Nephron (organoid): ENCODE measurements at regions not wholly inside any gene's neighbourhood (a gene's known extent, or its start where the extent isn't known, plus 50 kb on each side); places are given as distances from the start of the nearest gene placed in this dataset.

Experiments
- H3K27ac Mint-ChIP-seq, 3 experiments: 2 replicates each; pipeline ENCODE4 v1.8.0; 2020; ENCODE audit warnings: mixed read lengths in 3 of 3, mild to moderate bottlenecking in 2 of 3, moderate library complexity in 1 of 3
- H3K27me3 Mint-ChIP-seq: 2 replicates; pipeline ENCODE4 v1.8.0; 2021; ENCODE audit warnings: low read depth, mild to moderate bottlenecking, moderate library complexity, mixed read lengths
- H3K36me3 Mint-ChIP-seq: 2 replicates; pipeline ENCODE4 v1.8.0; 2020; ENCODE audit warnings: low read depth, mixed read lengths
- H3K4me1 Mint-ChIP-seq: 2 replicates; pipeline ENCODE4 v1.8.0; 2020; ENCODE audit warnings: mixed read lengths
- H3K4me3 Mint-ChIP-seq, 3 experiments: 2 replicates each; pipeline ENCODE4 v1.8.0; 2020; ENCODE audit warnings: mild to moderate bottlenecking in 3 of 3, mixed read lengths in 3 of 3, moderate library complexity in 2 of 3
- H3K9me3 Mint-ChIP-seq: 2 replicates; pipeline ENCODE4 v1.8.0; 2020; ENCODE audit warnings: mixed read lengths
- CTCF ChIP-seq, 3 experiments: fragments of 200-600 bp; sonication (generic); IDR thresholded peaks; one replicate each; pipeline ENCODE4 v1.5.0; 2021; ENCODE audit warnings: antibody characterized with exemption in 3 of 3; ENCODE audit not compliant: unreplicated experiment in 3 of 3

- H3K4me3 Mint-ChIP-seq = no peak overlapping the region
- no peaks in the 10 kb centered on the region for H3K36me3 Mint-ChIP-seq
- no peak for TF ChIP-seq CTCF (IDR thresholded peaks at IDR 0.05; ENCODE audit: unreplicated experiment in 3 of 3)
- H3K4me1 Mint-ChIP-seq = no peaks in the 10 kb centered on the region
- H3K27me3 Mint-ChIP-seq = no peaks in the 10 kb centered on the region
- H3K27ac Mint-ChIP-seq = no peak overlapping the region
- no peaks in the 10 kb centered on the region for H3K9me3 Mint-ChIP-seq
These were observed 64.0 kb upstream of the CHRM3 start for GRCh38 chr1:239322369-239322768.

GRCh38 chr1:239321877-239322276 lies 64.5 kb upstream of the CHRM3 start:
- Mint-ChIP-seq H3K4me1 (no peaks in the 10 kb centered on the region), H3K27me3 (no peaks in the 10 kb centered on the region), H3K9me3 (no peaks in the 10 kb centered on the region), H3K27ac (no peak overlapping the region), H3K4me3 (no peak overlapping the region), H3K36me3 (no peaks in the 10 kb centered on the region)
- TF ChIP-seq CTCF (IDR thresholded peaks at IDR 0.05; ENCODE audit: unreplicated experiment in 3 of 3) = no peak

DNA sequence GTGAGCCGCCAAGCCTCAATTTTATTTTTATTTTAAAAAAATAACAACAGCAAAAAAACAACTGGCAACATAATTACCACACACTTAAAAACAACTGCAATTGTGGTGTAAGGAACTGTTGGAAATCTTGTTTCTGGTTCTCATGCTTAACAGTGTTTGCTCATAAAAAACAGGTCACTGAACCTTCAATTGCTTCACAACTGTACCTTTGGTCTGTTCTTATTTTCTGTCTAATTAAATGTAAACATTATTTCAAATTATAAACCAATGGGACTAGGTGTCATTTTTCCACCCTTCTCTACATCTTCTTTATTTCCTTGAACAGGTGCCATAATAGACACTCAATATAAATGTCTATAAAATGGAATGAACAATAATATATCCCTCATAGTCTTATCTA lies 68.4 kb upstream of the CHRM3 start:
- Mint-ChIP-seq H3K27ac (no peak overlapping the region), H3K9me3 (no peaks in the 10 kb centered on the region), H3K4me3 (no peak overlapping the region), H3K36me3 (no peaks in the 10 kb centered on the region), H3K27me3 (no peaks in the 10 kb centered on the region), H3K4me1 (no peaks in the 10 kb centered on the region)
- TF ChIP-seq CTCF (IDR thresholded peaks at IDR 0.05; ENCODE audit: unreplicated experiment in 3 of 3) = no peak

GRCh38 chr1:239315631-239316217 lies 70.6 kb upstream of the CHRM3 start:
- no peak overlapping the region for H3K4me3 Mint-ChIP-seq
- no peaks in the 10 kb centered on the region for H3K9me3 Mint-ChIP-seq
- H3K27me3 Mint-ChIP-seq = no peaks in the 10 kb centered on the region
- no peaks in the 10 kb centered on the region for H3K4me1 Mint-ChIP-seq
- TF ChIP-seq CTCF (IDR thresholded peaks at IDR 0.05; ENCODE audit: unreplicated experiment in 3 of 3) = no peak
- H3K27ac Mint-ChIP-seq = peak overlapping the region in 2 of 3 experiments; percentile 41 to 56
- no peaks in the 10 kb centered on the region for H3K36me3 Mint-ChIP-seq

DNA sequence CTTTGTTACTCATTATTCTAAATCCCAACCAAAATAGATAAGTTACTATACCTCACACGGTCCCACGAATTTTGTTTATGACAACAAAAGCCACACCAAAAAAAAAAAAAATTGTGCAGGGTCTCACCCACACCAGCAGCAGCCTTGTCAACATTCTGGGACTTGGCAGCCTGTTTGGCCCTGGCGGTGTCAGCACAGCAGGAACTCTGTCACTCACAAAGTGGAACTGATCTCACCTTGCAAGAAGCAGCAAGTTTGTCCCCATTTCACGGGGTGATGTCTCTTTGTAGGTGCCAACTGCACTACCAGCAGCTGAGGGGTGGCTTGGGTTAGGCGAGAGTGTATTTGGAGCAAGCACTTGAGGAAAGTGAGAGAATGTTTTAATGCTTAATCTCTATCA lies 75.0 kb upstream of the CHRM3 start:
- Mint-ChIP-seq H3K27me3 (no peaks in the 10 kb centered on the region), H3K36me3 (no peaks in the 10 kb centered on the region), H3K9me3 (no peaks in the 10 kb centered on the region), H3K27ac (no peak overlapping the region), H3K4me3 (no peak overlapping the region), H3K4me1 (peaks cover 9% of the 10 kb centered on the region)
- TF ChIP-seq CTCF (IDR thresholded peaks at IDR 0.05; ENCODE audit: unreplicated experiment in 3 of 3) = no peak

DNA sequence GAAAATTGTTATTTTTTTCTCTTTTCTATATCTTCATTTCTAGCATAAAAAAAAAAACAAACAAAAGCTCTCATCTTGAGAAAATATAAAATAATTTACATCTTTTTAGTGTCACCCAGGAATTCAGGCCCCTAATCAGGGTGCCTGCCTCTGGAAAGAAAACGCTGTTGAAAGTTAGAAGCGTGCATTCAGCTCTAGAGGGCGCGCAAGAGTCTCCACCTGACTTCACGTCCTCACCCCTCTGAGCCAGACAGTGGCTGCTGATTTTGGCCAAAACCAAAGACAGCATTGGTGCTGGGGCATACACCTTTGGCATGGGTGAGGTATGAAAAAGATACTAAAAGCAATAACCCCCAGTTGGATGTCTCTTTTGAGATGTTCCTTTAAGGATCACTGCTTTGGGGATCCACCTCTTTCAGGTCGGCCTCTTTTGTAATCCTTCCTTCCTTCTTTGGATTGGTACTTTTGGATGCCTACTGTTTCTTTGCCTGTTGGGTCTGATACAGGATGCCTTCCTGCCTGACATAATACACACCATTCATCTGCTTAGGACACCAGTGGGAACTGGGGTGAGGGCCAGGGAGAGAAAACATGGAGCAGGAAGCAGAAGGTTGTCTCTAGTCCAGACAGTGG lies 77.6 kb upstream of the CHRM3 start:
- TF ChIP-seq CTCF (IDR thresholded peaks at IDR 0.05; ENCODE audit: unreplicated experiment in 3 of 3) = peak; percentile 48 to 68 (median 66)
- no peaks in the 10 kb centered on the region for H3K36me3 Mint-ChIP-seq
- no peak overlapping the region for H3K27ac Mint-ChIP-seq
- H3K27me3 Mint-ChIP-seq = no peaks in the 10 kb centered on the region
- no peak overlapping the region for H3K4me3 Mint-ChIP-seq
- H3K9me3 Mint-ChIP-seq = no peaks in the 10 kb centered on the region
- peaks cover 9% of the 10 kb centered on the region for H3K4me1 Mint-ChIP-seq
